ENCODE measurements at regions not wholly inside any gene's neighbourhood (a gene's known extent, or its start where the extent isn't known, plus 50 kb on each side); places are given as distances from the start of the nearest gene placed in this dataset.
A peak's percentile ranks its signal among the peaks of the same experiment; 100 is the strongest.

GRCh38 chr3:26763723-26764122, 141.2 kb downstream of the LRRC3B start:
- H3K4me1 ChIP-seq (ENCODE audit: control insufficient read depth, insufficient read depth, low read length): no peaks in the 10 kb centered on the region
- intact Hi-C loops (cut with DNase I): no loop called here
- H3K4me3 ChIP-seq (ENCODE audit: low read length): no peak overlapping the region
- H3K9me3 ChIP-seq (ENCODE audit: control insufficient read depth, low read length): no peaks in the 10 kb centered on the region
- no peak for ATAC-seq
- no peak for DNase-seq
- no peak overlapping the region for H3K27ac ChIP-seq (ENCODE audit: low read length)
- H3K27me3 ChIP-seq (ENCODE audit: control insufficient read depth, insufficient read depth): no peaks in the 10 kb centered on the region

GRCh38 chr3:26766031-26766430, 143.5 kb downstream of the LRRC3B start:
- 40% methylated on average over 1 of the region's 1 CpG for WGBS
- H3K27ac ChIP-seq (ENCODE audit: low read length): no peak overlapping the region
- no peak overlapping the region for H3K4me3 ChIP-seq (ENCODE audit: low read length)
- DNase-seq (no peak), ATAC-seq (no peak)
- no peaks in the 10 kb centered on the region for H3K4me1 ChIP-seq (ENCODE audit: control insufficient read depth, insufficient read depth, low read length)
- no peaks in the 10 kb centered on the region for H3K9me3 ChIP-seq (ENCODE audit: control insufficient read depth, low read length)
- intact Hi-C loops (cut with DNase I): no loop called here
- no peaks in the 10 kb centered on the region for H3K27me3 ChIP-seq (ENCODE audit: control insufficient read depth, insufficient read depth)

- ATAC-seq (no peak), DNase-seq (no peak)
- no peaks in the 10 kb centered on the region for H3K9me3 ChIP-seq (ENCODE audit: control insufficient read depth, low read length)
- no peaks in the 10 kb centered on the region for H3K4me1 ChIP-seq (ENCODE audit: control insufficient read depth, insufficient read depth, low read length)
- H3K27me3 ChIP-seq (ENCODE audit: control insufficient read depth, insufficient read depth): no peaks in the 10 kb centered on the region
- H3K27ac ChIP-seq (ENCODE audit: low read length): no peak overlapping the region
- H3K4me3 ChIP-seq (ENCODE audit: low read length): no peak overlapping the region
- 93% methylated on average over 1 of the region's 1 CpG for WGBS
- intact Hi-C loops (cut with DNase I): no loop called here
These were observed 145.6 kb downstream of the LRRC3B start for GRCh38 chr3:26768068-26768651.

- 79% methylated on average over 5 of the region's 5 CpGs for WGBS
- H3K27ac ChIP-seq (ENCODE audit: low read length): no peak overlapping the region
- intact Hi-C loops (cut with DNase I): no loop called here
- no peak for DNase-seq
- H3K4me3 ChIP-seq (ENCODE audit: low read length): no peak overlapping the region
- no peaks in the 10 kb centered on the region for H3K9me3 ChIP-seq (ENCODE audit: control insufficient read depth, low read length)
- no peak for ATAC-seq
- no peaks in the 10 kb centered on the region for H3K4me1 ChIP-seq (ENCODE audit: control insufficient read depth, insufficient read depth, low read length)
- H3K27me3 ChIP-seq (ENCODE audit: control insufficient read depth, insufficient read depth): no peaks in the 10 kb centered on the region
These were observed 177.2 kb downstream of the LRRC3B start for GRCh38 chr3:26799679-26800317.

GRCh38 chr3:26807272-26807671, 184.7 kb downstream of the LRRC3B start:
- DNase-seq: no peak
- Histone ChIP-seq H3K4me1 (ENCODE audit: control insufficient read depth, insufficient read depth, low read length) (no peaks in the 10 kb centered on the region), H3K27me3 (ENCODE audit: control insufficient read depth, insufficient read depth) (no peaks in the 10 kb centered on the region), H3K27ac (ENCODE audit: low read length) (no peak overlapping the region), H3K4me3 (ENCODE audit: low read length) (no peak overlapping the region), H3K9me3 (ENCODE audit: control insufficient read depth, low read length) (no peaks in the 10 kb centered on the region)
- 64% methylated on average over 1 of the region's 1 CpG for WGBS
- no peak for ATAC-seq
- intact Hi-C loops (cut with DNase I): no loop called here

GRCh38 chr3:26825454-26825853, 202.9 kb downstream of the LRRC3B start:
- no peaks in the 10 kb centered on the region for H3K9me3 ChIP-seq (ENCODE audit: control insufficient read depth, low read length)
- intact Hi-C loops (cut with DNase I): no loop called here
- no peaks in the 10 kb centered on the region for H3K4me1 ChIP-seq (ENCODE audit: control insufficient read depth, insufficient read depth, low read length)
- DNase-seq (peak in 1 of 3 donors; percentile 6), ATAC-seq (no peak)
- H3K4me3 ChIP-seq (ENCODE audit: low read length): no peak overlapping the region
- WGBS: 69% methylated on average over 2 of the region's 2 CpGs
- no peak overlapping the region for H3K27ac ChIP-seq (ENCODE audit: low read length)
- no peaks in the 10 kb centered on the region for H3K27me3 ChIP-seq (ENCODE audit: control insufficient read depth, insufficient read depth)

- no peaks in the 10 kb centered on the region for H3K27me3 ChIP-seq (ENCODE audit: control insufficient read depth, insufficient read depth)
- DNase-seq: no peak
- H3K4me3 ChIP-seq (ENCODE audit: low read length): no peak overlapping the region
- no peaks in the 10 kb centered on the region for H3K4me1 ChIP-seq (ENCODE audit: control insufficient read depth, insufficient read depth, low read length)
- 18% methylated on average over 1 of the region's 1 CpG for WGBS
- no peaks in the 10 kb centered on the region for H3K9me3 ChIP-seq (ENCODE audit: control insufficient read depth, low read length)
- H3K27ac ChIP-seq (ENCODE audit: low read length): no peak overlapping the region
- intact Hi-C loops (cut with DNase I): no loop called here
- no peak for ATAC-seq
These were observed 204.6 kb downstream of the LRRC3B start for GRCh38 chr3:26827169-26827568.

- intact Hi-C loops (cut with DNase I): no loop called here
- no peak overlapping the region for H3K4me3 ChIP-seq (ENCODE audit: low read length)
- H3K4me1 ChIP-seq (ENCODE audit: control insufficient read depth, insufficient read depth, low read length): no peaks in the 10 kb centered on the region
- DNase-seq: no peak
- H3K27ac ChIP-seq (ENCODE audit: low read length): no peak overlapping the region
- H3K9me3 ChIP-seq (ENCODE audit: control insufficient read depth, low read length): no peaks in the 10 kb centered on the region
- 70% methylated on average over 4 of the region's 4 CpGs for WGBS
- ATAC-seq: no peak
- H3K27me3 ChIP-seq (ENCODE audit: control insufficient read depth, insufficient read depth): no peaks in the 10 kb centered on the region
These were observed 215.5 kb downstream of the LRRC3B start for GRCh38 chr3:26838026-26838425.

GRCh38 chr3:26839001-26839400, 216.4 kb downstream of the LRRC3B start:
- Histone ChIP-seq H3K27me3 (ENCODE audit: control insufficient read depth, insufficient read depth) (no peaks in the 10 kb centered on the region), H3K4me3 (ENCODE audit: low read length) (no peak overlapping the region), H3K9me3 (ENCODE audit: control insufficient read depth, low read length) (no peaks in the 10 kb centered on the region), H3K4me1 (ENCODE audit: control insufficient read depth, insufficient read depth, low read length) (no peaks in the 10 kb centered on the region), H3K27ac (ENCODE audit: low read length) (no peak overlapping the region)
- WGBS: 96% methylated on average over 1 of the region's 1 CpG
- DNase-seq (no peak), ATAC-seq (no peak)
- intact Hi-C loops (cut with DNase I): no loop called here

- intact Hi-C loops (cut with DNase I): no loop called here
- Histone ChIP-seq H3K4me1 (ENCODE audit: control insufficient read depth, insufficient read depth, low read length) (no peaks in the 10 kb centered on the region), H3K9me3 (ENCODE audit: control insufficient read depth, low read length) (no peaks in the 10 kb centered on the region), H3K4me3 (ENCODE audit: low read length) (no peak overlapping the region), H3K27ac (ENCODE audit: low read length) (no peak overlapping the region), H3K27me3 (ENCODE audit: control insufficient read depth, insufficient read depth) (no peaks in the 10 kb centered on the region)
- ATAC-seq: no peak
- no peak for DNase-seq
- WGBS: 70% methylated on average over 1 of the region's 1 CpG
These were observed 217.8 kb downstream of the LRRC3B start for GRCh38 chr3:26840272-26840870.

GRCh38 chr3:26845194-26845593, 222.6 kb downstream of the LRRC3B start:
- ATAC-seq (no peak), DNase-seq (no peak)
- no peaks in the 10 kb centered on the region for H3K27me3 ChIP-seq (ENCODE audit: control insufficient read depth, insufficient read depth)
- intact Hi-C loops (cut with DNase I): no loop called here
- no peaks in the 10 kb centered on the region for H3K9me3 ChIP-seq (ENCODE audit: control insufficient read depth, low read length)
- no peak overlapping the region for H3K4me3 ChIP-seq (ENCODE audit: low read length)
- H3K27ac ChIP-seq (ENCODE audit: low read length): no peak overlapping the region
- 96% methylated on average over 3 of the region's 3 CpGs for WGBS
- no peaks in the 10 kb centered on the region for H3K4me1 ChIP-seq (ENCODE audit: control insufficient read depth, insufficient read depth, low read length)
